Thyroid gland (tissue), 4 donors: ENCODE measurements at regions not wholly inside any gene's neighbourhood (a gene's known extent, or its start where the extent isn't known, plus 50 kb on each side); places are given as distances from the start of the nearest gene placed in this dataset.
"Not testable (repeated sequence)": the region's sequence is repeated elsewhere in the genome, so short reads cannot be mapped to it uniquely, and the experiment has no call there.

Experiments
- DNase-seq, 2 donors: peaks; one replicate each; pipeline ENCODE4 v3.0.0-alpha.2; 2019
- H3K27ac ChIP-seq, 3 donors: fragments of 200-600 bp; sonication (generic); 1 replicate in 2 of 3; 2 replicates in 1 of 3; pipeline ENCODE4 v1.5.1; 2016 to 2019; ENCODE audit warnings: mild to moderate bottlenecking in 1 of 3, moderate library complexity in 1 of 3
- H3K27me3 ChIP-seq: fragments of 200-600 bp; sonication (generic); one replicate; pipeline ENCODE4 v1.5.1; 2019
- H3K36me3 ChIP-seq, 2 donors: fragments of 200-600 bp; sonication (generic); one replicate each; pipeline ENCODE4 v1.5.1; 2016 to 2019
- H3K4me1 ChIP-seq, 2 donors: fragments of 200-600 bp; sonication (generic); one replicate each; pipeline ENCODE4 v1.5.1; 2017 to 2019
- H3K4me3 ChIP-seq, 3 donors: fragments of 200-600 bp; sonication (generic); replicated peaks in 1 of 3; 1 replicate in 2 of 3; 2 replicates in 1 of 3; pipeline ENCODE4 v1.5.1; 2016; ENCODE audit warnings: mild to moderate bottlenecking in 1 of 3
- H3K9me3 ChIP-seq: fragments of 200-600 bp; sonication (generic); one replicate; pipeline ENCODE4 v1.5.1; 2017
- CTCF ChIP-seq, 6 experiments: fragments of 200-600 bp in 3 of 6; fragments of 450-650 bp in 3 of 6; sonication (generic) in 3 of 6; IDR thresholded peaks; one replicate each; pipeline ENCODE4 v1.5.1; 2016 to 2019; ENCODE audit warnings: antibody characterized with exemption in 6 of 6, mild to moderate bottlenecking in 2 of 6, inconsistent platforms in 1 of 6, moderate library complexity in 1 of 6
- POLR2A ChIP-seq, 2 donors: fragments of 450-650 bp; IDR thresholded peaks; one replicate each; pipeline ENCODE4 v1.6.1; 2017; ENCODE audit warnings: antibody characterized with exemption in 2 of 2, mild to moderate bottlenecking in 2 of 2, moderate library complexity in 1 of 2
- WGBS, 2 donors: methylation state at CpG; one replicate each; pipeline ENCODE4 v1.1.5; 2017; 5-methylcytosine and 5-hydroxymethylcytosine counted together
- intact Hi-C: fragments of 100-400 bp; cut with DNase I; formaldehyde crosslinking; loops from one replicate; pipeline ENCODE4 v1.15.1; 2023

- Histone ChIP-seq H3K4me3 (no peak overlapping the region), H3K4me1 (peaks cover 14 to 16% of the 10 kb centered on the region in 2 donors), H3K9me3 (no peaks in the 10 kb centered on the region), H3K27ac (no peak overlapping the region), H3K27me3 (no peaks in the 10 kb centered on the region), H3K36me3 (no peaks in the 10 kb centered on the region)
- WGBS, 2 donors = 90 to 93% methylated on average over 5 of the region's 5 CpGs
- TF ChIP-seq CTCF (IDR thresholded peaks at IDR 0.05) (no peak), POLR2A (IDR thresholded peaks at IDR 0.05) (no peak)
- intact Hi-C loops = no loop called here
- DNase-seq = no peak
These were observed 384.9 kb upstream of the SLC7A11 start for GRCh38 chr4:138627096-138627495.

DNA sequence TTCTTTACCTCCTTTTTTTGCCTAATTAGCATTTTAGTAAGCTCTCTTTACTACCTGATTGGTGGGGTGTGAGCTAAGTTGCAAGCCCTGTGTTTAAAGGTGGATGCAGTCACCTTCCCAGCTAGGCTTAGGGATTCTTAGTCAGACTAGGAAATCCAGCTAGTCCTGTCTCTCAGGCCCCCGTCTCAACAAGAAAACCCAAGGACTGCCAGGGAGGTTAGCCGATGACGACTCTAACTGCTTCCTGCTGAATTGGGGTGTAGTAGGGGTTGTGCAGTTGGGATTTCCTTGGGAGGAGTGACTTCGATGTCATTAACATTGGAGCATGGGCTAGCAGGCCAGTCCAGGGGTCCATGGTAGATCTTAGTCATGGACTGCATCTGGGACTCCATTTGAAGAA, 380.2 kb upstream of the SLC7A11 start:
- intact Hi-C loops, H3K4me3 ChIP-seq, H3K27me3 ChIP-seq, H3K9me3 ChIP-seq, H3K27ac ChIP-seq, H3K36me3 ChIP-seq, H3K4me1 ChIP-seq, DNase-seq: not testable (repeated sequence)
- WGBS, 2 donors = 82 to 92% methylated on average over 4 of the region's 4 CpGs

GRCh38 chr4:138616775-138617174, 374.6 kb upstream of the SLC7A11 start:
- Histone ChIP-seq H3K27me3 (no peaks in the 10 kb centered on the region), H3K36me3 (no peaks in the 10 kb centered on the region), H3K9me3 (no peaks in the 10 kb centered on the region), H3K4me3 (no peak overlapping the region), H3K27ac (no peak overlapping the region), H3K4me1 (no peaks in the 10 kb centered on the region)
- no peak for TF ChIP-seq POLR2A (IDR thresholded peaks at IDR 0.05)
- no peak for TF ChIP-seq CTCF (IDR thresholded peaks at IDR 0.05)
- intact Hi-C loops = no loop called here
- 85 to 87% methylated on average over 2 of the region's 2 CpGs for WGBS, 2 donors
- no peak for DNase-seq

DNA sequence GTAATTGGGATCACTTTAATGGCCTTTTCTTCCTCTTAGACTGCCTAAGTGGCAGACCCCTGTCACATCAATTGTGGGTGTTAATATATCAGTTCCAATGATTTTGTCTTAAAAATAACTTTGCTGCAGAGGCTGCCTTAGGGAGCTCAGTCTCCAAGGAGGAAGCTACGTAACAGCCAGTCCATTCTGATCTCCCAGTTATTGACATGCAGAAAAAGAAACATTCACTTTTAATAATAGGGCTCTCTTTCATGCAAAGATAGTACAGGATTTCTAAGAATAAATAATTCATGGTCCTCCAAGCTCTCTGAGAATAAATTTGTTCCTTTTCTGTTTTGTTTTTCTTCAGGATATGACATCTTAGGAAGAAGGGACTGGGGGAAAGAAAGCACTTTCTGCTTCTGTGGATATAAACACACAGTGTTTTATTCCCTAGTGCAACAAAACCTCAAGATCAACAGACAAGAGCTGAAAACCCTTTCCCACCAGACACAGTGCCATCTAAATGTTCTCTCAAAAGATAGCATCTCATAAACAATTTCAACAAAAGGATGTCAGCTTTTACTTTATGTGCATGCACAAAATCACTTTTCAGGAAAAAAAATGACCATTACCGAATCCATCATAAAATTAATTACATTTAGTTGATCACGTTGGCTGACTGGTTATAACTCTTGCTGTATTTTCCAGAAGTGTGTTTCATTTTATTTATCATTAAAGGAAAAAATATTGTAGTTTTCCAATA, 372.4 kb upstream of the SLC7A11 start:
- TF ChIP-seq POLR2A (IDR thresholded peaks at IDR 0.05) (no peak), CTCF (IDR thresholded peaks at IDR 0.05) (no peak)
- WGBS, 2 donors = 91 to 93% methylated on average over 3 of the region's 3 CpGs

DNA sequence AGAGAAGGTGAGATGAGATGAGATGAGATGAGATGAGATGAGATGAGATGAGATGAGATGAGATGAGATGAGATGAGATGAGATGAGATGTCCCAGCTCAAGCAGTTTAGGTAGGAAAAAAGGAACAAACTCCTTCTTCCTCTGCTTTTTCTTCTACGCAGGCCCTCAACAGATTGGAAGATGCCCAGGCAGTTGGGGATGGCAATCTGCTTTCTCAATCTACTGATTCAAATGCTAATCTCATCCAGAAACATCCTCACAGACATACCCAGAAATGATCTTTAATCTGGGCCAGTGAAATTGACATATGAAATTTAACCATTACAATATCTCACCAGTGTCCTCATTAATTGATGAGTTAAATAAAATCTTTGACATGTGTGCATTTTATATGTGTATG, 370.3 kb upstream of the SLC7A11 start:
- no peaks in the 10 kb centered on the region for H3K9me3 ChIP-seq
- no peak overlapping the region for H3K27ac ChIP-seq
- H3K4me1 ChIP-seq = no peaks in the 10 kb centered on the region
- no peaks in the 10 kb centered on the region for H3K27me3 ChIP-seq
- DNase-seq = no peak
- TF ChIP-seq CTCF (IDR thresholded peaks at IDR 0.05) = no peak
- TF ChIP-seq POLR2A (IDR thresholded peaks at IDR 0.05) = no peak
- intact Hi-C loops = no loop called here
- no peaks in the 10 kb centered on the region for H3K36me3 ChIP-seq
- 94 to 96% methylated on average over 1 of the region's 1 CpG for WGBS, 2 donors
- H3K4me3 ChIP-seq = no peak overlapping the region

More for the DNA sequence above, 372.4 kb upstream of the SLC7A11 start:
- Histone ChIP-seq H3K9me3 (no peaks in the 10 kb centered on the region), H3K4me1 (no peaks in the 10 kb centered on the region), H3K36me3 (no peaks in the 10 kb centered on the region), H3K27me3 (no peaks in the 10 kb centered on the region), H3K27ac (no peak overlapping the region), H3K4me3 (no peak overlapping the region)
- intact Hi-C loops = no loop called here
- no peak for DNase-seq
